GDM1 (cell line): ENCODE measurements at regions not wholly inside any gene's neighbourhood (a gene's known extent, or its start where the extent isn't known, plus 50 kb on each side); places are given as distances from the start of the nearest gene placed in this dataset.
"Not testable (repeated sequence)": the region's sequence is repeated elsewhere in the genome, so short reads cannot be mapped to it uniquely, and the experiment has no call there.

Experiments
- DNase-seq: peaks from one replicate; lab custom pipeline; 2025; lab: John Stamatoyannopoulos, UW

DNA sequence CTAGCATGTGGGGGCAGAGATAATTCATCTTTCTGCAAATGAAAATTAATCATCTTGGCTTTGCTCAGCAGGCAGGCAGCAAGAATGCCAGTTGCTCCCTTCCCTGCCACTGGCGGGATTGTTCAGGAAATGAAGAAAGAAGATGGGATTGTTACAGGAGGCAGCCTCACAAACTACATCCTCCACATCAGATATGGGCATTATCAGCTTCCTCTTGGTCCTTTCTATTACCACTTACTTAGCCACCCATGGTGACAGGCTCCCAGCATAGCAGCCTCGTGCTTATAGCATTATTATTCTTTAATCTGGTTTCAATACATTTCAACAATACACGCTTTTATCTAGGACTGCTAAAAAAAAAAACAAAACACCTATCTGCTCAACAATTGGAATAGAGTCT is 461.6 kb upstream of the ISX start:
- DNase-seq = no peak

DNA sequence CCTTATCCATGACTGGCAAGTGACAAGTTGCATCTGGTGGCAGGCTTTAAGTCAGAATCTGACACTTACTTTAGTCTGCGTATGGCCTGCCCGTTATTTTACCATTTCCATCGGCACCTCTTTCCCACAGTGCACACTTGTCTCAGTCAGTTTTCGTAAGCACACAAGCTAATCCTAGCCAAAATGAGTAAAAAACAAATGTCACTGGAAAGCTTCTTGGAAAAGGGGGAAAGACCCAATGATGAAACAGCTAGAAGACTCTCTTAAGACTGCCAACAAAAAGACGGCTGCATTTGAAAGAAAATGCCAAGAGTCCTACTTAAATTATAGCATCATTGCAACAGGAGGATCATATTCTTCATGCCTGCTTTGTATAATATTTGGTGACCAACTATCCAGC is 457.9 kb upstream of the ISX start:
- no peak for DNase-seq

DNA sequence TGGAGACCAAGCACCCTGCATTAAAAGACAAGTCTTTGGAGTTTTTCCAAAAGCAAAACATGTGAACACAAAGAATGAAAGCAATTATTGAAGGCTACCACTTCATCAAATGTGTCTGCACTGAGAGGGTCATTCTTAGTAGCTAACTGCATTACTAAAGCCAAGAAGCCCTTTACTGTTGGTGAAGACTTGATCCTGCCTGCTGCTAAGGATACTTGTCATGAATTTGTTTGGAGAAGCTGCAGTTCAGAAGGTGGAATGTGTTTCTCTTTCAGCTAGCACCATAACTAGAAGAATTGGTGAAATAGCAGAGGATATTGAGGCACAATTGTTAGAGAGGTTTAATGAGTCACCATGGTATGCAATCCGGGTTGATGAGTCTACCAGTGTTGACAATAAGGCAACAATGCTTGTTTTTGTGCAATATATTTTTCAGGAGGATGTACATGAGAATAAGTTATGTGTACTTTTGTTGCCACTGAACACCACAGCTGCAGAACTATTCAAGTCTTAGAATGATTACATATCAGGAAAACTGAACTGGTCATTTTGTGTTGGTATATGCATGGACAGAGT is 457.3 kb upstream of the ISX start:
- no peak for DNase-seq

DNA sequence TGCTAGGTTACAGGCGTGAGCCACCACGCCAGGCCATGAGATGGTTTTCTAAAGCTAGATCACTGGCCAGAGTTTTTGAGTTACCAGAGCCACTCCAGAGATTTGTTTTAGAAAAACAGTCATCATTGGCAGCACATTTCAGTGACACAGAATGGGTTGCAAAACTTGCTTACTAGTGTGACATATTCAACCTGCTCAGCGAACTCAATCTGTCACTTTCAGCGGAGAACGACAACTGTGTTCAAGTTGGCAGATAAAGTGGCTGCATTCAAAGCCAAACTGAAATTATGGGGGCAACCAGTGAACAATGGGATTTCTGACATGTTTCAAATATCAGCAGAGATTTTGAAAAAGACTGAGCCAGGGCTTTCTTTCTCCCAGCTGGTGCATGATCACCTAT is 456.3 kb upstream of the ISX start:
- DNase-seq = no peak

DNA sequence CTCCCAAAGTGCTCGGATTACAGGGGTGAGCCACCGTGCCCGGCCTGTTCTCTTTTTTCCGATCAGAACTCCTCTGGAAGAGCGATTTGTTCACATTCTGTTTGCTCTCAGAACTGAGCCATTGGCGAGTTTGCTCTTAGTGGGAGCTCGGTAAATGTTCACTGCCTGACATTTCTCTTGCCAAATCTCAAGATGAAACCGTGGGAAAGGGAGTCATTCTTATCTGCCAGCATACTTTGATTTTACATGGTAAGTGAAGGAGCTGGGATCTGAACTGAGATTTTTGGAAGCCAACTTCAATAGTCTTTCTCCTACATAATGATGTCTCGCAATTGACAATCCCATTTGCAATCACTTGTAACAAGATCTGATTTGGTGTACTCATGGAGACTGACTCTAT is 445.8 kb upstream of the ISX start:
- no peak for DNase-seq

DNA sequence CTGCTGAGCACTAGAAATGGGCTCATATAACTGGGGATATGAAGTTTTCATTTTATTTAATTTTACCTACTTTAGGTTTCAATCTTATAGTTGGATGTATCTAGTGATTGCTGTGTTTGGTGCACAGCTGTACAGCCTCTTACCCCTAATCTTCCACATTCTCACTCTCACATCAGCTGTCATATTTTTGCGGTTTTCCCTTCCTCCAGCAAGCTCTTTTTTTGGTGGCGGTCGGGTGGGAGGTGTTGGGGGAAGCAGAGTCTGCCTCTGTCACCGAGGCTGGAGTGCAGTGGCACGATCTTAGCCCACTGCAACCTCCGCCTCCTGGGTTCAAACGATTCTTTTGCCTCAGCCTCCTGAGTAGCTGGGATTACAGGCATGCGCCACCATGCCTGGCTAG is 445.1 kb upstream of the ISX start:
- DNase-seq = no peak

DNA sequence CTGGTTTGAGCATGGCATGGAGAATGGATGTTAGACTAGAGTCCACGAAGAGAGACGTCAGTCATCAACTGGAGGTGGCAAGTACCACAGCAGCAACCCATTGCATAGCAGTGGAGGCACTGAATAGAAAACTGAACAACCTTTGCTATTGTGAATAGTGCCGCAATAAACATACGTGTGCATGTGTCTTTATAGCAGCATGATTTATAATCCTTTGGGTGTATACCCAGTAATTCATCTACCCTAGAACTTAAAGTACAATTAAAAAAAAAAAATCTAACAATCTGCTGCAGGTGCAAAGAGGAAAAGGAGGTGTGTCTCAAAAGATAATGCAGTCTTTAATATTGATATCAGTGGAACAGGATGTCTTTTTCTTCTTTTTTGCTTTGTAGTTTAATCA is 443.4 kb upstream of the ISX start:
- DNase-seq = no peak

DNA sequence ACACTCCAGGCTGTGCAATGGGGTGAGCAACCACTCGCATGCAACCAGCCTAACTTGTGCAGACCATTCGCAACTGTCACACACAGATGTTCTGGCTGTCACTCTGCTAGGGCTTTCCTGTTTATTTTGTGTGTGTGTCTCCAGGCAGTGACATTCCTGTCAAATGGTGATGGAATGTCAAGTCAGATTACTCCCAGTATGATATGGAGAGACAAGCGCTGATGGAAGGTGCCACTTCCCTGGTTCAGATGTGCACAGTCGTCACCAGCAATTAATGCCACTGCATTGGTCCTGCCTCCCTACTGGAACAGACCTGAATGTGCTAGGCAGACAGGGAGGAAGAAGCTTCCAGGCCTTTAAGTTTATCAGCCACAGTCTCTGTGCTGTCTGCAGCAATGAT is 442.4 kb upstream of the ISX start:
- no peak for DNase-seq

DNA sequence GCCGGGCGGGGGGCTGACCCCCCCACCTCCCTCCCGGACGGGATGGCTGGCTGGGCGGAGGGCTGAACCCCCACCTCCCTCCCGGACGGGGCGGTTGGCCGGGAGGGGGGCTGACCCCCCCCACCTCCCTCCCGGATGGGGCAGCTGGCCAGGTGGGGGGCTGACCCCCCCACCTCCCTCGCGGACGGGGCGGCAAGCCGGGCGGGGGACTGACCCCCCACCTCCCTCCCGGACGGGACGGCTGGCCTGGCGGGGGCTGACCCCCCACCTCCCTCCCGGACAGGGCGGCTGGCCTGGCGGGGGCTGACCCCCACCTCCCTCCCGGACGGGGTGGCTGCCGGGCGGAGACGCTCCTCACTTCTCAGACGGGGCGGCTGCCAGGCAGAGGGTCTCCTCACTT is 440.1 kb upstream of the ISX start:
- not testable (repeated sequence) for DNase-seq

DNA sequence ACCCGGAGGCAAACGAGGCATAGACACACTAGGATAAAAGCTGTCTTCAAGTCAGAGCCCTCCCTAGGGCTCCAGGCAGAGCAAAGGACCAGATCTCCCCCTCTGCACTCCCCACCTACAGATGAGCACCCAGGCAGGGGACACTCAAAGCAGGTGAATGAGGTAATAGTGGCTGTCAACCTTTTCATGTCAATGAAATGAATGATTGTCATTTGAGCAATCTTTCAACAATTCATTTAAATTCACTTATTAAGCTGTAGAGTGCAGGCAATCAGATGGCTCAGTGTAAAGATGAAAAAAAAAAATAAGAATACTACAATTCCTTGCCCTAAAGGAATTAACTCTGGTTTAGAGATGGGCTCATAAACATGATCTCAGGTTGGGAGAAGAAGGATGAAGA is 427.8 kb upstream of the ISX start:
- no peak for DNase-seq

DNA sequence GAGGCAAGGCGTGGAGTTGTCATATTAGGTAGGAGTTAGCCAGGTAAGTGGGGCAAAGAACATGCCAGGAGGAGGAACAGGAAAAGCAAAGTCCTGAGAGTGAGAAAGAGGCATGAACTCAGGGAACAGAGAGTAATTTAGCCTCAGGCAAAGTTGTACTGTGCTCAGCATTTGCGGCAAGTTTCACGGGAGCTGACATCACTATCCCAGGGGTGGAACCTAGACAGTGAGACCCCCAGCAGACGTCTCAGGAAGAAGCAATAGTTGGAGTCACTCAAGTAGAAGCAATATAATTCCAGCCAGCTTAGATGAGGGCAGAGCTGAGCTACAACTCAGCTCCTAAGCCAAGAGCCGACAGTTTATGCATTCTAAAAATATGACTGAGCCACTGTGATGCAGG is 426.0 kb upstream of the ISX start:
- no peak for DNase-seq

DNA sequence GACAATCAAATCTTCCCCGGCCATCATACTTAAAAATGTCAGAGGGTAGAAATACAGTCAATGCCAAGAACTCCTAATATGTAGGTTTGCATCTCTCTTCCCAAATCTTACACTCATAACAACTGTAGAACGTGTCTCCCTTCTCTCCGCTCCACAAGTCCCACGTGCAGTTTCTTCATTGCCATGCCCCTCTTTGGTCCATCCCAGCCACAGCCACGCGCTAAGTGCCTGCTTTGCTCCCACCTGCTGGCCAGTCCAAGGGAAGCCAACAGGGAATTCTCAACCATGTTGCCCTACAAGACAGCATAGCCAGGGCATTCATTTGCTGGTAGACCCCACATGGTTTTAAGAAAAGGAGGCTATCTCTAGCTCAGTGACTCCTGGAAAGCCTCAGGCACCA is 420.6 kb upstream of the ISX start:
- no peak for DNase-seq

DNA sequence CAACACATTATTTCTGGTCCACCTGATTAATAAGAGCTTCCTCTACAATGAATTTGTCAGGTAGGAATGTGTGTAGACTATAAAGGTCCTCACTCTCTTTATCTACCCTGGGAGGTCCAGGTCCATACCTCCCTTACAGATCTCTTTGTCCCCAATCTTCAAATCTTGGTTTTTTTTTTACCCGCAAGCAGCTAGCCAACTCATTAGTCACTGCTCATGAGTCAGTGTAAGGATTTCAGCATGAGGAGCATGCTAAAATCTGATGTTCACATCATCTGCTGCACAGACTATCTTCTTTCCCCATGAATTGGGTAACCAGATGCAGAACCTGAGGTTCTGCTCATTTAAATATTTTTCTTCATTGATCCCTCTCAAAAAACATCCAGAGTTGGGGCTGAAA is 397.0 kb upstream of the ISX start:
- DNase-seq = no peak

DNA sequence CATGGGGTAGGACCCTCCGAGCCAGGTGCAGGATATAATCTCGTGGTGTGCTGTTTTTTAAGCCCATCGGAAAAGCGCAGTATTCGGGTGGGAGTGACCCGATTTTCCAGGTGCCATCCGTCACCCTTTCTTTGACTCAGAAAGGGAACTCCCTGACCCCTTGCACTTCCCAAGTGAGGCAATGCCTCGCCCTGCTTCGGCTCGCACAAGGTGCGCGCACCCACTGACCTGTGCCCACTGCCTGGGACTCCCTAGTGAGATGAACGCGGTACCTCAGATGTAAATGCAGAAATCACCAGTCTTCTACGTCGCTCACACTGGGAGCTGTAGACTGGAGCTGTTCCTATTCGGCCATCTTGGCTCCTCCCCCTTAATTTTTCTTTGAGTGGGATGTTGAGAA is 382.9 kb upstream of the ISX start:
- not testable (repeated sequence) for DNase-seq

DNA sequence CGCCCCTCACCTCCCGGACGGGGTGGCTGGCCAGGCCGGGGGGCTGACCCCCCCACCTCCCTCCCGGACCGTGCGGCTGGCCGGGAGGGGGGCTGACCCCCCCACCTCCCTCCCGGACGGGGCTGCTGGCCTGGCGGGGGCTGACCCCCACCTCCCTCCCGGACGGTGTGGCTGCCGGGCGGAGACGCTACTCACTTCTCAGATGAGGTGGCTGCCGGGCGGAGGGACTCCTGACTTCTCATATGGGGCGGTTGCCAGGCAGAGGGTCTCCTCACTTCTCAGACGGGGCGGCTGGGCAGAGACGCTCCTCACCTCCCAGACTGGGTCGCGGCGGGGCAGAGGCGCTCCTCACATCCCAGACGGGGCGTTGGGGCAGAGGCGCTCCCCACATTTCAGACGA is 381.7 kb upstream of the ISX start:
- DNase-seq = not testable (repeated sequence)

DNA sequence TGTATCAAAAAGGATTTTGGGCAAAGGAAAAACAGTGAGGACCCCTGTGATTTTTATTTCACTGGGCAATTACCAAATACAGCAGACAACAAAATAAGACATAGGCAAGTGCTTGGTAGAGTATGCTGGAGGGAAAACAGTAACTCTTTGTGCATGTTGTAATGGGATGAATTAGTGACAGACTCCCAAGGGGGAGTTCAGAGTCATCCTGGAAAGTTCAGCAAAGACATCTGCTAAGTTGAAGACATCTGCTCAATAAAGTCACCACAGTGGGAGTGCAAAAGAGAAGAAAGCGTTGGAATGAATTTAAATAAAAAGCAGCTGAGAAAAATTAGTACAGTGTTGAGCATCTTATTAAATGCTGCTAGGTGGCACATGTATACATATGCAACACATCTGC is 378.8 kb upstream of the ISX start:
- no peak for DNase-seq

DNA sequence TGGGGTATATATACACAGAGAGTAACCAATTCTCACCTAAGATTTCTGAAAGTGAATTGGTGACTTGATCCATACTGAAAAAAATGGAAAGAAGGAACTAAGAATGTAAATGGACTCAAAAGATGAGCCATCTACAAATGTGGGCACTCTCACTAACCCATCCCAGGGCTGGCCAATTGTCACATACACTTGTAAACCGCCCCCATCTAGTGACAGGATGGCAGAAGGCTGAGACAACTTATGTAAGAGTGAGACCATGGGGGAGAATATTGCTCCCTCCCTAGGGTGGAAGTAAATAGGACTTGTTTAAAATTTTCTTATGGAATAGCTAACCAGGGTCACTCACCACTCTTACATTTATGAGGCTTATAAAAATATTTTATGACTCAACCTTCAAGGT is 377.1 kb upstream of the ISX start:
- DNase-seq = no peak

DNA sequence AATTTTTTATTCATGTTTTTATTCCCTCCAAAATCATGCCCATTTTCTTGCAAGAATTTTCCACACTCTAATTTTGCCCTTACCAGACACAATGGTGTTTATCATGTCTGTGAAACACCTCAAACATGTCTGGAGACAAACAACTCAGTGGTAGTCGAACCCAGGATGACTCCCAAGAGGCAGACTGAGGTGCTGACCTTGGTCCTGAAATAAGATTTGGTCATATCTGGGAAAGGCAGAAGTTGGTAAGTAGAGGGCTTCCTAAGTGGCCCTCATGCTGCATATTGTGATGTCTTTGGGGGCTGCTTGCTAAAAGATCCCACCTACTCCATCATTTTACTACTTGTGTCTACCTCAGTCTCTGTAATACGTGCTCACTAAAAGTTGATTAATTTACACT is 369.4 kb upstream of the ISX start:
- no peak for DNase-seq

DNA sequence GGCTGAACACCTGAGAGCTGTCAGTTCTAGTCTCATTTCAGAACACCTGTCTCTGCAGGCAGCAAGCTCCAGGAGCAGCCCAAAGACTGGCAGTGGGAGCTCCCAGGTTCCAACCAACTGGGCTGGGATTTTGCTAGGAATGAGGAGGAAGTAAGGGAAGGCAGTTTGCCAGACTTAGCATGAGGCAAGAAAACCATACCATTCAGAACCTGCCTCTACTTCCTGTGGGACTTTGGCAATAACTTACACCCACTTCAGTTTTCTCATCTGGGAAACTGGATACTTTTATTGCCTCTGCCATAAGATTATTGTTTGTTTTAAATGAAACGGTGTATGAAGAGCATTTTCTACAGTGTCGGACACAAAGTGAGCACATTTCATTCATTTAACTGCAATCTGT is 363.7 kb upstream of the ISX start:
- DNase-seq = no peak

DNA sequence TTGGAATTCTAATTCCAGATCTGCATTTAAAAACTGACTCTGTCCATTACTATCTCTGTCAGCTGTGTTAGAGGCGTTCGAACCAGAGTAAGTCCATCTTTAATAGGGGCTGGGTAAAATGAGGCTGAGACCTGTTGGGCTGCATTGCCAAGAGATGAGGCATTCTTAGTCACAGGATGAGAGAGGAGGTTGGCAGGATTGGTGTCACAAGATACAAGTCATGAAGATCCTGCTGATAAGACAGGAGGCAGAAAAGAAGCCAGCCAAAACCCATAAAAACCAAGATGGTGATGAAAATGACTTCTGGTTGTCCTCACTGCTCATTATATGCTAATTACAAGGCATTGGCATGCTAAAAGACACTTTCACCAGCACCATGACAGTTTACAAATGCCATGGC is 356.3 kb upstream of the ISX start:
- DNase-seq = no peak

DNA sequence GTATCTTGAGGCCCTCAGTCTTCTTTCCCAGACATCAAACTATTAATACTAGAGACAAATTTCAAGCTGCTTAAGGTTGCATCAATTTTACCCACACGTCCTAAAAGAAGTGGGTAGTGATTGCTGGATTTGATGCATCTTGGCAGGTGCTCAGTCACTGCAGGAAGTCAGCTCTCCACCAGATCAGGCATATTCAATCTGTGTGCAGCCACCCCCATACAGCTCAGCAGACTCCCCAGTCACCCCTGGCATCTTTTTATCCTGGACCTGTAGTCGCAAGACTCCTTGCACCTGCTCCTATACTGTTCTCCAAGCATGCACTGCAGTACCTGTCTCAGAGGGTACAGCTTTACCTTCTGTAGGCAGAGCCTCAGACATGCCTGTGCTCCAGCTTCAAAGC is 343.1 kb upstream of the ISX start:
- no peak for DNase-seq

DNA sequence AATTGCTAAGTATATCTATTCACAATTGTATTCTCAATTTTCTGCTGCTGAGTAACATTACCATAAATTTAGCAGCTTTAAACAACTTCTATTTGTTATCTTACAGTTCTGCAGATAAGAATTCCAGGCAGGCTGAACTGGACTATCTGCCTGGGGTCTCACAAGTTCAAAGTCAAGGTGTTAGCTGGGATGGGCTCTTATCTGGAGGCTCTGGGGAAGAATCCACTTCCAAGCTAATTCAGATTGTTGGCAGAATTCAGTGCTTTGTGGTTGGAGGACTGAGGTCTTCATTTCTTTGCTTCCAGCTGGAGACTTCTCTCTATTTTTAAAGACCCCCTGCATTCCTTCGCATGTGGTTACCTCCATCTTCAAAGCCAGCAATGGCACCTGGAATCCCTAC is 329.9 kb upstream of the ISX start:
- no peak for DNase-seq

DNA sequence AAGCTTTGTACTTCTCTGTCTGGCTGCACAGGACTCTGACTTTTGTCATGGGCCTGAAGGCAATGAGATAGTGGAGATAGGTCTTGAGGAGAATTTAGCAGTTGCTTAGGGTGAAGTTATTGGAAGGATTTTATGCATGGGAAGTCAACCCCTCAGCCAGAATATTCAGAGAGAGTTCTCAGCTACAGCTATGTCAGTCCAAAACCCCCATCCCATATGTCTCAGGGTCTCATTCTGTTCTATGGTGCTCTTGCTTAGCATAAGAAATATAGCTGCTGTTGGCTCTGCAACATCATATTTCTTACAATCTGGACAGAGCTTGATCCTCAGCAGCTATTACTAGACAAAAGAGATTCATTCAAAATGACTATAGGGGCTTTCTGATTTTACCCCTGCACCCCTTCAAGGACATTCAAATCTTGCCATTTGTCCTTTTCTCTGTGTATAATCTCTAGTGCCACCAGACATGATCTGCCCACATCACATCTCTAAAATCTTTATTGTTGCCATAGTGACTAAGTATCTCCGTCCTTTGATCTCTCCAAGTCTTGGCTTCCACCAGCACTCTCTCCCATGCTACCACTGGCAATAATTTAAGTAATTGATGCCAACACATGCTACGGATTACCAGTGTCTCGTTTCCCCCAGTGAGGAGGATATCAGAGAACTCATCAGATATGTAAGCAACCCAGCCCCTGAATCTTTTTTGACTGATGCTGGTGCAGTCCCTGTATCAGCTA is 327.1 kb upstream of the ISX start:
- no peak for DNase-seq

DNA sequence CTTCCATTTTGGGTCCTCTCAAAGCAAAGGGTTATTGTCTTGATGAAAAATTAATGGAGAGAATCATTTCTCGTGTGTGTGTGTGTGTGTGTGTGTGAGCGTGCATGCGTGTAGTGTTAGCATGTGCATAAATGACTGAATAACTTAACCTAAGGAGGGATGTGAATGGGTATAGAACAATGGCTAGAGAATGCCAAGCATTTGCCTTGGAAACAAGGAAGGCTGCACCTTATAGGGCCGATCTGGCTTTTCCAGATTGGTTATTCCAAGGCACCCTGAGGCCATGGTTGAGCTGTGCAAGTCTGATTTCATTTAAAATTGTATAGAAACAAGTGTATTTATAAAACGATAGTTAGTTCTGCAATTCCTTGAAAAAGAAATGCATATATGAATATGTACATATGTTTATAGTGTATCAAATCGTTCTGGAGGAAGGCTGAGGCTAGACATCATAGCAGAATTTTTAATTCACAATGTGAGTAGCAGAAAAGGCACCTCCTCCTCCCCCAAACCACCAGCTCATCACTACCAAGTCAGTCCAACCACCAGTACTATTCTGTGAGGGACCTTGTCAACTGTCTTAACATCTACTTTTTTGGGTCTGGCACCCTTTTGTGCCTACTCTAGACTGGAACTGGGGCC is 322.7 kb upstream of the ISX start:
- DNase-seq = no peak
